Right atrium auricular region (tissue), 2 donors: ENCODE measurements at regions not wholly inside any gene's neighbourhood (a gene's known extent, or its start where the extent isn't known, plus 50 kb on each side); places are given as distances from the start of the nearest gene placed in this dataset.

Experiments
- DNase-seq: peaks from one replicate; pipeline ENCODE4 v3.0.0-alpha.2; 2019; ENCODE audit warnings: low spot score
- H3K27ac ChIP-seq, 2 donors: fragments of 200-600 bp; sonication (generic); 1 replicate in 1 of 2; 2 replicates in 1 of 2; pipeline ENCODE4 v1.5.1; 2016 to 2019
- H3K27me3 ChIP-seq, 2 donors: fragments of 200-600 bp; sonication (generic); one replicate each; pipeline versions ENCODE4 v1.5.1 to v1.6.0; 2017 to 2019
- H3K36me3 ChIP-seq: fragments of 200-600 bp; sonication (generic); one replicate; pipeline ENCODE4 v1.5.1; 2016
- H3K4me1 ChIP-seq, 2 donors: fragments of 200-600 bp; sonication (generic); one replicate each; pipeline versions ENCODE4 v1.5.1 to v1.6.0; 2017 to 2019
- H3K4me3 ChIP-seq, 2 donors: fragments of 200-600 bp; sonication (generic); 1 replicate in 1 of 2; 2 replicates in 1 of 2; pipeline ENCODE4 v1.5.1; 2017 to 2019; ENCODE audit warnings: mild to moderate bottlenecking in 1 of 2, moderate library complexity in 1 of 2
- H3K9me3 ChIP-seq, 2 donors: fragments of 200-600 bp; sonication (generic); one replicate each; pipeline ENCODE4 v1.5.1; 2019
- TF ChIP-seq, protein P1 (sequence below), 2 donors: fragments of 200-600 bp; sonication (generic); IDR thresholded peaks; one replicate each; pipeline ENCODE4 v1.5.1; 2019; ENCODE audit warnings: antibody characterized with exemption in 2 of 2

DNA sequence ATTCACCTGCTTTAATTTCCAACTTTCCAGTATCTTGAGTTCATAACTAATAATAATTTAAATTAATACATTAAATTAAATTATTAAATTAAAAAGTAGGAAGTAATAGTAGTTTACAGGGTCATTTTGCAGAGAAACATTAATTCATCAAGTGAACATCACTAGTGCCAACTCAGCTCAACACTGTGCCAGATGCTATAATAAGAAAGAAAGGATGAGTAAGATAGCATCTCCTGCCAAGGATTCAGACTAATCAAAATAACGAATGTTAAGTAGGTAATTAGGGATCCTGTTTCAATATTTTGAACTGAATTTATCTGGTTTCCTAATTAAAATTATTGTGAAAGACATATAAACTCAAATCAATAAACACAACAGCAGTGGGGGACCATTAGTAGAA lies 596.7 kb downstream of the SLC6A15 start:
- Histone ChIP-seq H3K36me3 (no peaks in the 10 kb centered on the region), H3K27me3 (no peaks in the 10 kb centered on the region), H3K4me3 (no peak overlapping the region), H3K4me1 (no peaks in the 10 kb centered on the region), H3K9me3 (no peaks in the 10 kb centered on the region), H3K27ac (no peak overlapping the region)
- no peak for DNase-seq
- TF ChIP-seq, protein P1, sequence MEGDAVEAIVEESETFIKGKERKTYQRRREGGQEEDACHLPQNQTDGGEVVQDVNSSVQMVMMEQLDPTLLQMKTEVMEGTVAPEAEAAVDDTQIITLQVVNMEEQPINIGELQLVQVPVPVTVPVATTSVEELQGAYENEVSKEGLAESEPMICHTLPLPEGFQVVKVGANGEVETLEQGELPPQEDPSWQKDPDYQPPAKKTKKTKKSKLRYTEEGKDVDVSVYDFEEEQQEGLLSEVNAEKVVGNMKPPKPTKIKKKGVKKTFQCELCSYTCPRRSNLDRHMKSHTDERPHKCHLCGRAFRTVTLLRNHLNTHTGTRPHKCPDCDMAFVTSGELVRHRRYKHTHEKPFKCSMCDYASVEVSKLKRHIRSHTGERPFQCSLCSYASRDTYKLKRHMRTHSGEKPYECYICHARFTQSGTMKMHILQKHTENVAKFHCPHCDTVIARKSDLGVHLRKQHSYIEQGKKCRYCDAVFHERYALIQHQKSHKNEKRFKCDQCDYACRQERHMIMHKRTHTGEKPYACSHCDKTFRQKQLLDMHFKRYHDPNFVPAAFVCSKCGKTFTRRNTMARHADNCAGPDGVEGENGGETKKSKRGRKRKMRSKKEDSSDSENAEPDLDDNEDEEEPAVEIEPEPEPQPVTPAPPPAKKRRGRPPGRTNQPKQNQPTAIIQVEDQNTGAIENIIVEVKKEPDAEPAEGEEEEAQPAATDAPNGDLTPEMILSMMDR (IDR thresholded peaks at IDR 0.05) = no peak

DNA sequence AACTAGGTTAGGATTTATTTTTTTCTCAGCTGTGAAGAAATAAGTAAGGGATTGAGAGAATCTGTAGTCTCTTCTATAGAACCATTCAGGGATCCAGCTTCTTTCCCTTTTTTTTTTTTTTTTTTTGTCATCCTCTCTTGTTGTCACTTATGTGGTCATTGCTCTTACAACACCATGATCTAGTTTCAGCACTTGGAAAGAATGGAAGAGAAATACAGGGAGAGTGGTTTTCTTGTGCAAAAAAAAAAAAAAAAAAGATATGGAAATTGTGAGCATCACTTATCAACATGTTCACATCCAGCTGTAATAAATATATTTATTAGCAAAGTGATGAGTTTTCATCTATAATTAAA lies 599.3 kb downstream of the SLC6A15 start:
- Histone ChIP-seq H3K36me3 (no peaks in the 10 kb centered on the region), H3K27ac (no peak overlapping the region), H3K27me3 (no peaks in the 10 kb centered on the region), H3K4me1 (no peaks in the 10 kb centered on the region), H3K4me3 (no peak overlapping the region), H3K9me3 (no peaks in the 10 kb centered on the region)
- TF ChIP-seq, protein P1 (IDR thresholded peaks at IDR 0.05) = no peak
- no peak for DNase-seq

DNA sequence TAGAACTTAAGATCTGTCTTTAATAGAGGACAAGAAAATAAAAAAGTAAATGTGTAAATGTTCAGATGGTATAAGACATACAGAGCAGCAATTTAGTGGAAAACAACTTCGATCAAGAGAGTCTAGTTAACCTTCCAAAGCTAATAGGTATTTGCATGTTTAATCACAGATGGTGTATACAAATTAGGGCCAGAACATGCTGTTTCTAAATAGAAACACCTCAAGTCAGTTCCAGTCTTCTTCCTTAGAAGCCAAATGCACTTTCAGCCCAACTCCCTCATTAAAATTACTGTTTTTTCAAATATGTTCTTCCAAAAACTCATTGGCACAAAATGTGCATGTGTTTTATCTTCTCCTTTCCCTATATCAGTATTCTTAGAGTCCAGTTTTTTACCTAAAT lies 604.4 kb downstream of the SLC6A15 start:
- Histone ChIP-seq H3K4me3 (no peak overlapping the region), H3K9me3 (no peaks in the 10 kb centered on the region), H3K36me3 (no peaks in the 10 kb centered on the region), H3K4me1 (no peaks in the 10 kb centered on the region), H3K27me3 (no peaks in the 10 kb centered on the region), H3K27ac (no peak overlapping the region)
- DNase-seq = no peak
- TF ChIP-seq, protein P1 (IDR thresholded peaks at IDR 0.05) = no peak

DNA sequence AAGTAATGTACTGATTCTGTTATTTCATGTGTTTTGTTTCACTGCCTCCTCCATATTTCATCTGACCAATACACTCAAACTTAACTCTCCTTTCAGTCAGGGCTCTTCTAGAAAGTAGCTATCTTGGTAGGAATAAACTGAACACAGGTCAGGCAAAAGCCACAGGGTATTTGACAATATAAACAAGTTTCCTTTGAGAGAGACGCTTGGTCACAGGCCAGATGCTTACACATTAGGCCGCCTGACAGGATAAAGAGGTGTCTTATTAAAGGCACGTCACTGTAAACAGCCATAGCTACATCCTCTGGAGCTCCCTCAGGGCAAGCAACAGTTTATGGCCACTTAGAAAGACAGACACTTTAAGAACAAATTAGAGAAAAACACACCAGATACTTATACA lies 607.5 kb downstream of the SLC6A15 start:
- DNase-seq = no peak
- Histone ChIP-seq H3K4me1 (no peaks in the 10 kb centered on the region), H3K4me3 (no peak overlapping the region), H3K9me3 (no peaks in the 10 kb centered on the region), H3K27me3 (no peaks in the 10 kb centered on the region), H3K27ac (no peak overlapping the region), H3K36me3 (no peaks in the 10 kb centered on the region)
- TF ChIP-seq, protein P1 (IDR thresholded peaks at IDR 0.05) = no peak

DNA sequence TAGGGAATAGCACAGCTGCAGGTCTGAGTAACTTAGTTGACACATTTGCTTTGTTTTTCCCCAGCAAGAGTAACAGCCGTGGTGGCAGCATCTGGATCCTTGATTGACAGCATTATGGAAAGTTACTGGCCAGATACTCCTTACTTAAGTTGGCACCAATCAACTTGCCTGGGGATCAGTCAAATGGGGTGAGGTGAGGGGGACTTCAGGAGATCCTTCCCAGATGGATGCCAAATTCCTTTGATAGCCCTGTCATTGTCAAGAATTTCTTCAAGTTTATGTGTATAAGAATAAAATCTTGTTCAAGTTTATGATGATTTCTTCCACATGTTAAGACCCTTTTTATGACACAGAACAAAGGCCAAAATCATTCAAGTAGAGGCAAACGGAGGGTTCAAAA lies 618.4 kb downstream of the SLC6A15 start:
- DNase-seq = no peak
- H3K9me3 ChIP-seq = no peaks in the 10 kb centered on the region
- no peak overlapping the region for H3K27ac ChIP-seq
- TF ChIP-seq, protein P1 (IDR thresholded peaks at IDR 0.05) = no peak
- H3K4me3 ChIP-seq = no peak overlapping the region
- no peaks in the 10 kb centered on the region for H3K27me3 ChIP-seq
- no peaks in the 10 kb centered on the region for H3K36me3 ChIP-seq
- no peaks in the 10 kb centered on the region for H3K4me1 ChIP-seq

DNA sequence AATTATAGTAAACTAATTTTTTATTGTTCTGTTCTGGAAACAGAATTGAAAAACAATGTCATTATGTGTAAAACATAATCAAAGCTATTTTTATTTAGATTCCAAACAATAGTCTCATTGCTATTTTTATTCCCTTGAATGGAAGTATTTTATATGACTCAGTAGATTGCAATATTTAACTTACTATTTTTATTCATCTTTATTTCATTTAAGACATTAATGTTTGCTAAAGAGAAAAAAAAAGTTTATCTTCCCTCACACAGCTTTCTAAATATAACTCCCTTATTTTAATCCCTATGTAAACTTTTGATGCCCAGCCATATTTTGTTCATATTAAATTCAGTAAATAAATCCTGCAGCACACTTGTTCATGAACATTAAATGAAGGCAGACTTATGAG lies 622.4 kb downstream of the SLC6A15 start:
- Histone ChIP-seq H3K4me3 (no peak overlapping the region), H3K9me3 (no peaks in the 10 kb centered on the region), H3K27ac (no peak overlapping the region), H3K27me3 (no peaks in the 10 kb centered on the region), H3K4me1 (no peaks in the 10 kb centered on the region), H3K36me3 (no peaks in the 10 kb centered on the region)
- TF ChIP-seq, protein P1 (IDR thresholded peaks at IDR 0.05) = no peak
- DNase-seq = no peak
